ENCODE measurements at regions not wholly inside any gene's neighbourhood (a gene's known extent, or its start where the extent isn't known, plus 50 kb on each side); places are given as distances from the start of the nearest gene placed in this dataset.
"Not testable (repeated sequence)": the region's sequence is repeated elsewhere in the genome, so short reads cannot be mapped to it uniquely, and the experiment has no call there.

DNA sequence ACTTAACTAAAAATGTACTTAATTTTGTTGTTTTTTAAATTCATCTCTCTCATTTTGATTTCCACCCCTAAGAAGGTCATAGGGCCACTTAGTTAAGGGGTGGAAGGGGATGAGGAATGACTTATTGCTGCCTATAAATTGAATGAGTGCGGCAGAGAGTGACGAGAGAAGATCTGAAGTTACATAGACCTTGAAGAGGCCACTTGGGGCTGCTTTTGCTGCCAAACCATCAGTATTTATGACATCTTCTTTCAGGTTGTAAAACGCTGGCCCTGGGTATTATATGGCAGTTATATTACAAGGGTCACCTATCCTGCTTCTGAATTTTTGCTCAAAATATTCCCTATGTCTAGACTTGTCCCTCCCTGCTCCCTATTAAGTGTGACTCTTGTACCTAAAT, 119.6 kb upstream of the RIMS1 start:
- TF ChIP-seq, protein P1, sequence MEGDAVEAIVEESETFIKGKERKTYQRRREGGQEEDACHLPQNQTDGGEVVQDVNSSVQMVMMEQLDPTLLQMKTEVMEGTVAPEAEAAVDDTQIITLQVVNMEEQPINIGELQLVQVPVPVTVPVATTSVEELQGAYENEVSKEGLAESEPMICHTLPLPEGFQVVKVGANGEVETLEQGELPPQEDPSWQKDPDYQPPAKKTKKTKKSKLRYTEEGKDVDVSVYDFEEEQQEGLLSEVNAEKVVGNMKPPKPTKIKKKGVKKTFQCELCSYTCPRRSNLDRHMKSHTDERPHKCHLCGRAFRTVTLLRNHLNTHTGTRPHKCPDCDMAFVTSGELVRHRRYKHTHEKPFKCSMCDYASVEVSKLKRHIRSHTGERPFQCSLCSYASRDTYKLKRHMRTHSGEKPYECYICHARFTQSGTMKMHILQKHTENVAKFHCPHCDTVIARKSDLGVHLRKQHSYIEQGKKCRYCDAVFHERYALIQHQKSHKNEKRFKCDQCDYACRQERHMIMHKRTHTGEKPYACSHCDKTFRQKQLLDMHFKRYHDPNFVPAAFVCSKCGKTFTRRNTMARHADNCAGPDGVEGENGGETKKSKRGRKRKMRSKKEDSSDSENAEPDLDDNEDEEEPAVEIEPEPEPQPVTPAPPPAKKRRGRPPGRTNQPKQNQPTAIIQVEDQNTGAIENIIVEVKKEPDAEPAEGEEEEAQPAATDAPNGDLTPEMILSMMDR (IDR thresholded peaks at IDR 0.05; ENCODE audit: low read depth, low read length) = no peak
- DNase-seq (ENCODE audit: low read depth in 2 of 2) = no peak
- no peak overlapping the region for H3K4me3 ChIP-seq (replicated peaks in 1 of 2; ENCODE audit: low read depth in 2 of 2, low read length in 2 of 2)

DNA sequence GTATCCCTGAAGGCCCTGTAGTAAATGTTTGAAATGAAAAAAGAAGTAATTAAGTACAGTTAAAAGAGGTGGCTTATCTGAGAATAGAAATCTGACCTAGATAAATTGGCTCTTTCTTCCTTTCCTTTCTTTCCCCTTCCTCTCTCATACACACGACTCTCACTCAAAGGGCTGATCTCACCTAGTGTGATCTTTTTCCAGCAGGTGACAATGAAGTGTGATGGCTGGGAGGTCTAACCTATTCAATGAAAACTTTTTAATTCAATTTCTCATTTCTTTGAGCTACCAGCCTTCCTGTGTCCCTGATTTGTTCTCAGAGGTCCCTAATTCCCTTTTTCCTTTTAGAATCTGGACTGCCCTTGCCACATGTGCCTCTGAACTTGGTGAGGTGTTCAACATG, 118.0 kb upstream of the RIMS1 start:
- no peak for DNase-seq (ENCODE audit: low read depth in 2 of 2)
- no peak overlapping the region for H3K4me3 ChIP-seq (replicated peaks in 1 of 2; ENCODE audit: low read depth in 2 of 2, low read length in 2 of 2)
- TF ChIP-seq, protein P1 (IDR thresholded peaks at IDR 0.05; ENCODE audit: low read depth, low read length) = no peak

DNA sequence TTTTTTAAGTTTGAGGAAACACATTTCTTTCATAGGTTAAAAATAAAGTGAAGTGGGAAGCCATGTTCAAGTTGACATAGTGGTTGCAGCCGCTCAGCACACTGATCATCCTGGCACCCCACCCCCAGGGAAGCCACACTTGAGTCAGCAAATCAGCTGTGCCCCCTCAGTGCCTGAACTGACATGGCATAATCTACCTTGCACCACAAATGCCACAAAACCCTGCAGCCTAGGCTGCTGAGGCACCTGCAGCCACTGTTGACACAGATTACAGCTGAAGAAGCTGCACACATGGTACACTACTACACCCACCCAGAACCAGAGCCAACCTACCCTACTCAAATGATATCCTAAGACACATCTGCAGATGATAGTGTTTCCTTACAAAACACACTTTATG, 77.5 kb upstream of the RIMS1 start:
- no peak overlapping the region for H3K4me3 ChIP-seq (replicated peaks in 1 of 2; ENCODE audit: low read depth in 2 of 2, low read length in 2 of 2)
- no peak for DNase-seq (ENCODE audit: low read depth in 2 of 2)
- TF ChIP-seq, protein P1 (IDR thresholded peaks at IDR 0.05; ENCODE audit: low read depth, low read length) = no peak

DNA sequence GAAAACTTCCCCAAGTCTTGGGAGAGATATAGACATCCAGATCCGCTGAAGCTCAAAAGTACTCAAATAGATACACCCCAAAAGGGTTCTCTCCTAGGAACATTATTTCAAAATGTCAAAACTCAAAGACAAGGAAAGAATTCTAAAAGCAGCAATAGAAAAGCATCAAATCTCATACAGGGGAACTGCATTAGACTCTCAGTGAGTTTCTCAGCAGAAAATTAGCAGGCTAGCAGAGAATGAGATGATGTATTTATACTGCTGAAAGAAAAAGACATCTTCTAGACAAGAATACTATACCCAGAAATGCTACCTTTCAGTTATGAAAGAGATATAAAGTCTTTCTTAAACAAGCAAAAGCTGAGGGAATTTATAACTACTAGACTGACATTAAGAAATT, 75.5 kb upstream of the RIMS1 start:
- H3K4me3 ChIP-seq (replicated peaks in 1 of 2; ENCODE audit: low read depth in 2 of 2, low read length in 2 of 2) = no peak overlapping the region
- TF ChIP-seq, protein P1 (IDR thresholded peaks at IDR 0.05; ENCODE audit: low read depth, low read length) = no peak
- DNase-seq (ENCODE audit: low read depth in 2 of 2) = no peak

DNA sequence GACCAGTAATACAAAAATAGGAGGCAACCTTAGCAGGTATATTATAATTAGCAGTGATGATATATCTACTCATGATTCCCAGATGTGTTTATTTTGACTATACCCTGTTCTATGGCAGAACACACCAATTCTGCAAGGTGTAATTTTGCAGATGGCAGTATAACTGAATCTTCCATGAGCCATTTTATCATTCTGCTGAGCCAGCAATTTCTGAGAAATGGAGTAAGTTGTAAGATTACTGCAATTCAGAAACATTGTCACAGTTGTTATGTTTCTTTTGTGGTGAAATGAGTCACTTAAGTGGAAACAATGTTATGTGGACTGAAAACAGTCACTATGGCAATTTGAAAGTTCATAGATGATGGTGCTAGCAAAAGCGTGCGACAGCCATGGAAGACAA, 63.7 kb upstream of the RIMS1 start:
- DNase-seq (ENCODE audit: low read depth in 2 of 2) = peak in 1 of 2 donors; percentile 2
- no peak overlapping the region for H3K4me3 ChIP-seq (replicated peaks in 1 of 2; ENCODE audit: low read depth in 2 of 2, low read length in 2 of 2)
- TF ChIP-seq, protein P1 (IDR thresholded peaks at IDR 0.05; ENCODE audit: low read depth, low read length) = no peak

DNA sequence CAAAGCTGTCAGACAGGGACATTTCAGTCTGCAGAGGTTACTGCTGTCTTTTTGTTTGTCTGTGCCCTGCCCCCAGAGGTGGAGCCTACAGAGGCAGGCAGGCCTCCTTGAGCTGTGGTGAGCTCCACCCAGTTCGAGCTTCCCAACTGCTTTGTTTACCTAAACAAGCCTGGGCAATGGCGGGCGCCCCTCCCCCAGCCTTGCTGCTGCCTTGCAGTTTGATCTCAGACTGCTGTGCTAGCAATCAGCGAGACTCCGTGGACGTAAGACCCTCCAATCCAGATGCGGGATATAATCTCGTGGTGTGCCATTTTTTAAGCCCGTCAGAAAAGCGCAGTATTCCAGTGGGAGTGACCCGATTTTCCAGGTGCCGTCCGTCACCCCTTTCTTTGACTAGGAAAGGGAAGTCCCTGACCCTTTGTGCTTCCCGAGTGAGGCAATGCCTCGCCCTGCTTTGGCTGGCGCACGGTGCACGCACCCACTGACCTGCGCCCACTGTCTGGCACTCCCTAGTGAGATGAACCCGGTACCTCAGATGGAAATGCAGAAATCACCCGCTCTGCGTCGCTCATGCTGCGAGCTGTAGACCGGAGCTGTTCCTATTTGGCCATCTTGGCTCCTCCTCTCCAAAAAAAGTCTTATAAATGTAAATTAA, 54.1 kb upstream of the RIMS1 start:
- DNase-seq (ENCODE audit: low read depth in 2 of 2); H3K4me3 ChIP-seq (replicated peaks in 1 of 2; ENCODE audit: low read depth in 2 of 2, low read length in 2 of 2): not testable (repeated sequence)
